Karpas-422 (cell line): ENCODE measurements at regions not wholly inside any gene's neighbourhood (a gene's known extent, or its start where the extent isn't known, plus 50 kb on each side); places are given as distances from the start of the nearest gene placed in this dataset.

Experiments
- DNase-seq: peaks from one replicate; pipeline ENCODE4 v3.0.0-alpha.2; 2015
- H2AFZ ChIP-seq: fragments of 200-600 bp; sonication (generic); 2 replicates; pipeline ENCODE4 v1.6.1; 2014; ENCODE audit warnings: antibody characterized with exemption, low read length, mixed read lengths
- H3K27ac ChIP-seq: fragments of 200-600 bp; sonication (generic); 2 replicates; pipeline ENCODE4 v1.5.1; 2014; ENCODE audit warnings: mild to moderate bottlenecking, low read length, moderate library complexity
- H3K27me3 ChIP-seq: fragments of 200-600 bp; sonication (generic); 2 replicates; pipeline ENCODE4 v1.6.1; 2014; ENCODE audit warnings: low read length, mixed read lengths
- H3K36me3 ChIP-seq: fragments of 200-600 bp; sonication (generic); 2 replicates; pipeline ENCODE4 v1.6.1; 2014; ENCODE audit warnings: low read length, mixed read lengths; ENCODE audit not compliant: insufficient read depth
- H3K4me1 ChIP-seq: fragments of 200-600 bp; sonication (generic); 2 replicates; pipeline ENCODE4 v1.6.1; 2014; ENCODE audit warnings: mild to moderate bottlenecking, low read length, mixed read lengths
- H3K4me2 ChIP-seq: fragments of 200-600 bp; sonication (generic); 2 replicates; pipeline ENCODE4 v1.6.1; 2014; ENCODE audit warnings: low read length, low read depth, mild to moderate bottlenecking; ENCODE audit not compliant: poor library complexity, severe bottlenecking
- H3K4me3 ChIP-seq: fragments of 200-600 bp; sonication (generic); 2 replicates; pipeline ENCODE4 v1.5.1; 2014; ENCODE audit warnings: mild to moderate bottlenecking, antibody characterized with exemption, low read length, mixed read lengths
- H3K79me2 ChIP-seq: fragments of 200-600 bp; sonication (generic); 2 replicates; pipeline ENCODE4 v1.6.1; 2014; ENCODE audit warnings: mild to moderate bottlenecking, low read length, mixed read lengths
- H3K9ac ChIP-seq: fragments of 200-600 bp; sonication (generic); 2 replicates; pipeline ENCODE4 v1.6.0; 2014; ENCODE audit warnings: low read length
- H3K9me2 ChIP-seq: fragments of 200-600 bp; sonication (generic), shearing (Covaris generic); replicated peaks from 2 replicates; pipeline ENCODE4 v1.6.0; 2014; ENCODE audit warnings: mild to moderate bottlenecking, low read length, moderate library complexity; ENCODE audit not compliant: insufficient read depth
- H3K9me3 ChIP-seq: fragments of 300-700, 200-600 bp; sonication (generic); 2 replicates; pipeline ENCODE4 v1.6.1; 2014; ENCODE audit warnings: low read length, mixed read lengths
- H4K20me1 ChIP-seq: fragments of 200-600 bp; sonication (generic); 2 replicates; pipeline ENCODE4 v1.6.1; 2014; ENCODE audit warnings: mild to moderate bottlenecking, antibody characterized with exemption, low read length, low read depth; ENCODE audit not compliant: insufficient read depth

- Histone ChIP-seq H3K9me3 (no peaks in the 10 kb centered on the region), H4K20me1 (no peaks in the 10 kb centered on the region), H3K9ac (no peak overlapping the region), H3K79me2 (no peaks in the 10 kb centered on the region), H3K9me2 (no peaks in the 10 kb centered on the region), H3K4me1 (no peaks in the 10 kb centered on the region), H2AFZ (no peak overlapping the region), H3K4me3 (no peak overlapping the region), H3K27me3 (0 out of 2 replicates have a peak, but pooled peaks cover 2% of the 10 kb centered on the region), H3K36me3 (no peaks in the 10 kb centered on the region), H3K4me2 (no peak overlapping the region), H3K27ac (no peak overlapping the region)
- no peak for DNase-seq
Observed at GRCh38 chr4:151874328-151874727, 113.5 kb upstream of the GATB start.

- H2AFZ ChIP-seq = no peak overlapping the region
- no peaks in the 10 kb centered on the region for H3K4me1 ChIP-seq
- no peaks in the 10 kb centered on the region for H3K9me2 ChIP-seq
- no peaks in the 10 kb centered on the region for H3K9me3 ChIP-seq
- H3K9ac ChIP-seq = no peak overlapping the region
- no peaks in the 10 kb centered on the region for H4K20me1 ChIP-seq
- no peak overlapping the region for H3K4me2 ChIP-seq
- H3K27ac ChIP-seq = no peak overlapping the region
- no peak overlapping the region for H3K4me3 ChIP-seq
- H3K27me3 ChIP-seq = peaks cover 2% of the 10 kb centered on the region; the same call in 1 of the 2 replicates
- H3K79me2 ChIP-seq = no peaks in the 10 kb centered on the region
- DNase-seq = no peak
- H3K36me3 ChIP-seq = no peaks in the 10 kb centered on the region
Observed at GRCh38 chr4:151866592-151866918, 105.7 kb upstream of the GATB start.

GRCh38 chr4:151865744-151866591 lies 105.2 kb upstream of the GATB start:
- Histone ChIP-seq H3K9ac (no peak overlapping the region), H3K9me3 (no peaks in the 10 kb centered on the region), H3K9me2 (no peaks in the 10 kb centered on the region), H2AFZ (no peak overlapping the region), H4K20me1 (no peaks in the 10 kb centered on the region), H3K4me1 (no peaks in the 10 kb centered on the region), H3K36me3 (no peaks in the 10 kb centered on the region), H3K4me3 (no peak overlapping the region), H3K27me3 (peaks cover 2% of the 10 kb centered on the region; the same call in 1 of the 2 replicates), H3K79me2 (no peaks in the 10 kb centered on the region), H3K27ac (no peak overlapping the region), H3K4me2 (no peak overlapping the region)
- no peak for DNase-seq

GRCh38 chr4:151865312-151865711 lies 104.5 kb upstream of the GATB start:
- Histone ChIP-seq H4K20me1 (no peaks in the 10 kb centered on the region), H3K4me2 (no peak overlapping the region), H3K4me1 (no peaks in the 10 kb centered on the region), H3K27me3 (peaks cover 2% of the 10 kb centered on the region; the same call in 1 of the 2 replicates), H3K79me2 (no peaks in the 10 kb centered on the region), H3K9me2 (no peaks in the 10 kb centered on the region), H3K9me3 (no peaks in the 10 kb centered on the region), H3K4me3 (no peak overlapping the region), H3K9ac (no peak overlapping the region), H3K36me3 (no peaks in the 10 kb centered on the region), H3K27ac (no peak overlapping the region), H2AFZ (no peak overlapping the region)
- no peak for DNase-seq

- Histone ChIP-seq H3K4me3 (no peak overlapping the region), H3K9ac (no peak overlapping the region), H3K27me3 (no peaks in the 10 kb centered on the region; the same call in 1 of the 2 replicates), H3K79me2 (no peaks in the 10 kb centered on the region), H3K36me3 (no peaks in the 10 kb centered on the region), H2AFZ (no peak overlapping the region), H4K20me1 (no peaks in the 10 kb centered on the region), H3K27ac (no peak overlapping the region), H3K9me3 (no peaks in the 10 kb centered on the region), H3K4me2 (no peak overlapping the region), H3K4me1 (no peaks in the 10 kb centered on the region), H3K9me2 (no peaks in the 10 kb centered on the region)
- no peak for DNase-seq
Observed at GRCh38 chr4:151864068-151864467, 103.3 kb upstream of the GATB start.

- H4K20me1 ChIP-seq = no peaks in the 10 kb centered on the region
- no peak overlapping the region for H3K4me3 ChIP-seq
- H3K9ac ChIP-seq = no peak overlapping the region
- no peaks in the 10 kb centered on the region for H3K9me3 ChIP-seq
- no peak for DNase-seq
- H3K4me2 ChIP-seq = no peak overlapping the region
- H3K4me1 ChIP-seq = no peaks in the 10 kb centered on the region
- no peaks in the 10 kb centered on the region for H3K36me3 ChIP-seq
- no peaks in the 10 kb centered on the region; the same call in 1 of the 2 replicates for H3K27me3 ChIP-seq
- H2AFZ ChIP-seq = no peak overlapping the region
- H3K9me2 ChIP-seq = no peaks in the 10 kb centered on the region
- H3K79me2 ChIP-seq = no peaks in the 10 kb centered on the region
- H3K27ac ChIP-seq = no peak overlapping the region
Observed at GRCh38 chr4:151862766-151863165, 102.0 kb upstream of the GATB start.

- Histone ChIP-seq H3K79me2 (no peaks in the 10 kb centered on the region), H3K9me3 (no peaks in the 10 kb centered on the region), H3K9me2 (no peaks in the 10 kb centered on the region), H3K27ac (no peak overlapping the region), H3K36me3 (no peaks in the 10 kb centered on the region), H2AFZ (no peak overlapping the region), H3K4me2 (no peak overlapping the region), H3K4me3 (no peak overlapping the region), H3K9ac (no peak overlapping the region), H3K27me3 (no peaks in the 10 kb centered on the region), H4K20me1 (no peaks in the 10 kb centered on the region), H3K4me1 (no peaks in the 10 kb centered on the region)
- no peak for DNase-seq
Observed at GRCh38 chr4:151860561-151861093, 99.8 kb upstream of the GATB start.

GRCh38 chr4:151859641-151860040 lies 98.8 kb upstream of the GATB start:
- no peaks in the 10 kb centered on the region for H3K79me2 ChIP-seq
- H3K9ac ChIP-seq = no peak overlapping the region
- H3K4me3 ChIP-seq = no peak overlapping the region
- H4K20me1 ChIP-seq = no peaks in the 10 kb centered on the region
- no peaks in the 10 kb centered on the region for H3K27me3 ChIP-seq
- no peaks in the 10 kb centered on the region for H3K4me1 ChIP-seq
- no peaks in the 10 kb centered on the region for H3K9me3 ChIP-seq
- no peak overlapping the region for H3K4me2 ChIP-seq
- H2AFZ ChIP-seq = no peak overlapping the region
- no peaks in the 10 kb centered on the region for H3K9me2 ChIP-seq
- no peak for DNase-seq
- H3K36me3 ChIP-seq = no peaks in the 10 kb centered on the region
- no peak overlapping the region for H3K27ac ChIP-seq
